ENCODE measurements at regions not wholly inside any gene's neighbourhood (a gene's known extent, or its start where the extent isn't known, plus 50 kb on each side); places are given as distances from the start of the nearest gene placed in this dataset.

GRCh38 chr13:106818971-106819370 is 251.0 kb upstream of the ARGLU1 start:
- H3K27ac ChIP-seq, result no peak overlapping the region
- TF ChIP-seq, protein P1, sequence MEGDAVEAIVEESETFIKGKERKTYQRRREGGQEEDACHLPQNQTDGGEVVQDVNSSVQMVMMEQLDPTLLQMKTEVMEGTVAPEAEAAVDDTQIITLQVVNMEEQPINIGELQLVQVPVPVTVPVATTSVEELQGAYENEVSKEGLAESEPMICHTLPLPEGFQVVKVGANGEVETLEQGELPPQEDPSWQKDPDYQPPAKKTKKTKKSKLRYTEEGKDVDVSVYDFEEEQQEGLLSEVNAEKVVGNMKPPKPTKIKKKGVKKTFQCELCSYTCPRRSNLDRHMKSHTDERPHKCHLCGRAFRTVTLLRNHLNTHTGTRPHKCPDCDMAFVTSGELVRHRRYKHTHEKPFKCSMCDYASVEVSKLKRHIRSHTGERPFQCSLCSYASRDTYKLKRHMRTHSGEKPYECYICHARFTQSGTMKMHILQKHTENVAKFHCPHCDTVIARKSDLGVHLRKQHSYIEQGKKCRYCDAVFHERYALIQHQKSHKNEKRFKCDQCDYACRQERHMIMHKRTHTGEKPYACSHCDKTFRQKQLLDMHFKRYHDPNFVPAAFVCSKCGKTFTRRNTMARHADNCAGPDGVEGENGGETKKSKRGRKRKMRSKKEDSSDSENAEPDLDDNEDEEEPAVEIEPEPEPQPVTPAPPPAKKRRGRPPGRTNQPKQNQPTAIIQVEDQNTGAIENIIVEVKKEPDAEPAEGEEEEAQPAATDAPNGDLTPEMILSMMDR (conservative IDR thresholded peaks at IDR 0.05), result no peak
- no peak for TF ChIP-seq ZFX (IDR thresholded peaks at IDR 0.05)

GRCh38 chr13:106815545-106815944 is 247.6 kb upstream of the ARGLU1 start:
- no peak overlapping the region for H3K27ac ChIP-seq
- TF ChIP-seq, protein P1 (conservative IDR thresholded peaks at IDR 0.05), result no peak
- no peak for TF ChIP-seq ZFX (IDR thresholded peaks at IDR 0.05)

- TF ChIP-seq, protein P1 (conservative IDR thresholded peaks at IDR 0.05), result no peak
- TF ChIP-seq ZFX (IDR thresholded peaks at IDR 0.05), result no peak
- H3K27ac ChIP-seq, result no peak overlapping the region
Measured at GRCh38 chr13:106814463-106814862, 246.5 kb upstream of the ARGLU1 start.

DNA sequence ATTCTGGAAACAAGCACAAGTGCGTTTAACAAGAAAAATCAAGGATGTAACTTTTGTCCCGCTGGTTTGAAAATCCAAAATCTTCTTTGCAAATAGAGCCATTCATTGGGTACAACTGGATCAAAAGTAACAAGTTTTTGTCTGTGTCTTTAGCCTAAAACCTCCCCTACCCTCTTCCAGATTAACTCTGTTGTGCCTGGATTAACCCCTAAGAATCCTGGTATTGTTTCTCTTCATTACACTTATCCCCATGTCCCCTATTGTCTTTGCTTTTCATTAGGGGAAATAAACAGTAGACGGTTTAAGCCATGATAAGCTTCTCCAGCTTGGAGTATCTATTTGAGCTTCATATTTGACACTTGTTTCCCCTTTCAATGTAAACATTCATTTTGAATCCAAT is 242.1 kb upstream of the ARGLU1 start:
- H3K27ac ChIP-seq, result no peak overlapping the region
- TF ChIP-seq ZFX (IDR thresholded peaks at IDR 0.05), result no peak
- TF ChIP-seq, protein P1 (conservative IDR thresholded peaks at IDR 0.05), result no peak

DNA sequence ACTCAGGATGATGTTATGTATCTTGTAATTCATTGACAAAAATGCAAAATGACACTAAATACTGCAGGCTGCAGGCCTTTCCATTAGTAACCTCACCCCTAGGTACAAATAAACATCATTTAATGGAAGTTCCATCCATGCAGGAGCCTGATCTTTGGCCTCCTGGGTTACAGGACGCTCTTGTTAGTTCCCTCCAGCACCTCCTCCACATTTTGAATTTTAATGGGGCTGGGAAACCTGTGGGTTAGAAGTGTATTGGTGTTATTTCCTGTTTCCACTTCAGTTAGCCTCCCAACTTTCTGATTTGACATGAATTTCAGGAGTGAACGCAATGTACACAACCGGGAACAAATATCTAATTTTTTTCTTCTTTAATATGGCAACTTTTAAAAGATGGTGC is 237.1 kb upstream of the ARGLU1 start:
- TF ChIP-seq, protein P1 (conservative IDR thresholded peaks at IDR 0.05), result no peak
- no peak for TF ChIP-seq ZFX (IDR thresholded peaks at IDR 0.05)
- no peak overlapping the region for H3K27ac ChIP-seq

- TF ChIP-seq, protein P1 (conservative IDR thresholded peaks at IDR 0.05), result no peak
- TF ChIP-seq ZFX (IDR thresholded peaks at IDR 0.05), result no peak
- H3K27ac ChIP-seq, result no peak overlapping the region
Measured at GRCh38 chr13:106802917-106803316, 235.0 kb upstream of the ARGLU1 start.

- H3K27ac ChIP-seq, result no peak overlapping the region
- TF ChIP-seq, protein P1 (conservative IDR thresholded peaks at IDR 0.05), result no peak
- no peak for TF ChIP-seq ZFX (IDR thresholded peaks at IDR 0.05)
Measured at GRCh38 chr13:106799781-106800335, 231.9 kb upstream of the ARGLU1 start.

Measured in C4-2B (cell line).